ENCODE measurements at regions not wholly inside any gene's neighbourhood (a gene's known extent, or its start where the extent isn't known, plus 50 kb on each side); places are given as distances from the start of the nearest gene placed in this dataset.

DNA sequence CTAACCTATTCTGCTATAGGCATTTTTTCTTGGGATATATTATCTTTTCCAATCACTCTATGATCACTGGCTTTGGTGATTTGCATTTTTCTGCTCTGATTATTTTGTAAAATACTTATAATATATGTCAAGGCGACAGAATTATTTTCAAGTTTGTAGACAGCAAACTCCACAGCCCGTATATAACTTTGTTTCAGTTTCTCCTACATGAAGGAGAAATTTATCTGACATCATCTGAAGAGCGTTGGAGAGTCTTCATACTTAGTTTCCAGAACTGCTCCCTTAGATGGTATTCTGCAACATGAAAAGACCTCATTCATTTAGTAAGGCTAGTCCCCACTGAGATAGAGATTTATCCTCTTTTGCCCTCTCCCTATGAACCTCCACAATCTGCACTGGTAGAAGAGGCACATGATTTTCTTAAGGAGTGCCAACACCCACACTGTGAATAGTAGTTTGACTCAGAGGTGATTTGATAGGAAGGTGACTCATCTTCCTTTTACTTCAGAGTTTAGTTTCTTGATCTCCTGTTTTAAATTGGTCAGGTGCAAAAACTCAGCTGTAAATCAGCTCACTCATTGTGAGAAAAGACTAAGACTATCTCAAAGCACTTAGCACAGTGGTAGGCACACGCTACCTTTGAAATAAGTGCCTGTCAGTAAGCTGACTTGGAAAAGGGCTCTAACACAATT is 1848.6 kb upstream of the CELF4 start:
- no peaks in the 10 kb centered on the region for H3F3A ChIP-seq (ENCODE audit: control insufficient read depth, insufficient read depth)
- H3K79me2 ChIP-seq (ENCODE audit: control insufficient read depth, low read length) = no peaks in the 10 kb centered on the region
- TF ChIP-seq CTCF (IDR thresholded peaks at IDR 0.05; ENCODE audit: low read depth, low read length, poor library complexity, severe bottlenecking) (no peak), EZH2phosphoT487 (IDR thresholded peaks at IDR 0.05; ENCODE audit: borderline replicate concordance, low read length) (no peak)
- no peak overlapping the region for H3K27ac ChIP-seq (ENCODE audit: low read depth, low read length)
- H3K4me2 ChIP-seq (ENCODE audit: low read length) = no peak overlapping the region
- H3K36me3 ChIP-seq (ENCODE audit: control insufficient read depth, low read length) = no peaks in the 10 kb centered on the region
- H3K4me3 ChIP-seq (ENCODE audit: low read length) = no peak overlapping the region
- H3K9me2 ChIP-seq (replicated peaks; ENCODE audit: control insufficient read depth, low read length) = no peaks in the 10 kb centered on the region
- no peaks in the 10 kb centered on the region for H3K9me3 ChIP-seq (ENCODE audit: control insufficient read depth, insufficient read depth, low read length)
- no peaks in the 10 kb centered on the region for H4K20me1 ChIP-seq (ENCODE audit: control insufficient read depth, insufficient read depth, low read depth, low read length)
- H3K27me3 ChIP-seq (ENCODE audit: control insufficient read depth, low read length) = no peaks in the 10 kb centered on the region
- no peaks in the 10 kb centered on the region for H3K4me1 ChIP-seq (ENCODE audit: control insufficient read depth, low read length)

- no peaks in the 10 kb centered on the region for H4K20me1 ChIP-seq (ENCODE audit: control insufficient read depth, insufficient read depth, low read depth, low read length)
- no peaks in the 10 kb centered on the region for H3K79me2 ChIP-seq (ENCODE audit: control insufficient read depth, low read length)
- TF ChIP-seq CTCF (IDR thresholded peaks at IDR 0.05; ENCODE audit: low read depth, low read length, poor library complexity, severe bottlenecking) (no peak), EZH2phosphoT487 (IDR thresholded peaks at IDR 0.05; ENCODE audit: borderline replicate concordance, low read length) (no peak)
- no peaks in the 10 kb centered on the region for H3K9me2 ChIP-seq (replicated peaks; ENCODE audit: control insufficient read depth, low read length)
- no peaks in the 10 kb centered on the region for H3K27me3 ChIP-seq (ENCODE audit: control insufficient read depth, low read length)
- H3F3A ChIP-seq (ENCODE audit: control insufficient read depth, insufficient read depth) = no peaks in the 10 kb centered on the region
- no peaks in the 10 kb centered on the region for H3K36me3 ChIP-seq (ENCODE audit: control insufficient read depth, low read length)
- H3K9me3 ChIP-seq (ENCODE audit: control insufficient read depth, insufficient read depth, low read length) = no peaks in the 10 kb centered on the region
- H3K4me2 ChIP-seq (ENCODE audit: low read length) = no peak overlapping the region
- no peak overlapping the region for H3K4me3 ChIP-seq (ENCODE audit: low read length)
- H3K27ac ChIP-seq (ENCODE audit: low read depth, low read length) = no peak overlapping the region
- H3K4me1 ChIP-seq (ENCODE audit: control insufficient read depth, low read length) = no peaks in the 10 kb centered on the region
Observed at GRCh38 chr18:39406941-39407340, 1841.3 kb upstream of the CELF4 start.

GRCh38 chr18:39403121-39403520 is 1837.5 kb upstream of the CELF4 start:
- Histone ChIP-seq H4K20me1 (ENCODE audit: control insufficient read depth, insufficient read depth, low read depth, low read length) (no peaks in the 10 kb centered on the region), H3K4me1 (ENCODE audit: control insufficient read depth, low read length) (no peaks in the 10 kb centered on the region), H3K4me2 (ENCODE audit: low read length) (no peak overlapping the region), H3K9me3 (ENCODE audit: control insufficient read depth, insufficient read depth, low read length) (no peaks in the 10 kb centered on the region), H3K4me3 (ENCODE audit: low read length) (no peak overlapping the region), H3K36me3 (ENCODE audit: control insufficient read depth, low read length) (no peaks in the 10 kb centered on the region), H3K27ac (ENCODE audit: low read depth, low read length) (no peak overlapping the region), H3K9me2 (replicated peaks; ENCODE audit: control insufficient read depth, low read length) (no peaks in the 10 kb centered on the region), H3K79me2 (ENCODE audit: control insufficient read depth, low read length) (no peaks in the 10 kb centered on the region), H3F3A (ENCODE audit: control insufficient read depth, insufficient read depth) (no peaks in the 10 kb centered on the region), H3K27me3 (ENCODE audit: control insufficient read depth, low read length) (no peaks in the 10 kb centered on the region)
- TF ChIP-seq CTCF (IDR thresholded peaks at IDR 0.05; ENCODE audit: low read depth, low read length, poor library complexity, severe bottlenecking) (no peak), EZH2phosphoT487 (IDR thresholded peaks at IDR 0.05; ENCODE audit: borderline replicate concordance, low read length) (no peak)

All from DOHH2 (cell line).